K562 (cell line): ENCODE measurements at regions not wholly inside any gene's neighbourhood (a gene's known extent, or its start where the extent isn't known, plus 50 kb on each side); places are given as distances from the start of the nearest gene placed in this dataset.

Source experiments
- ATAC-seq: fragments of 200-7000 bp; cut with Tn5 transposase; 3 replicates; pipeline ENCODE4 v1.9.1; 2020; ENCODE audit warnings: moderate library complexity
- BruUV-seq: library from RNA; stranded (reverse); fragments of 400-500 nt; replicated peaks from 2 replicates; lab custom pipeline; 2021; lab: Mats Ljungman, UMichigan
- CTCF ChIA-PET: fragments of 300-600 bp; formaldehyde crosslinking; extraction: SDS; loops from one replicate; lab custom pipeline; 2021; ENCODE audit warnings: low intra/inter-chr PET ratio; lab: Yijun Ruan, JAX
- POLR2A ChIA-PET: fragments of 300-600, 350-650 bp; sonication (Branson Sonifier 250); formaldehyde crosslinking; extraction: SDS; loops from one replicate; lab custom pipeline; 2021; ENCODE audit warnings: antibody characterized with exemption, inconsistent platforms; lab: Yijun Ruan, JAX
- DNase-seq, 4 experiments: peaks; one replicate each; pipeline versions ENCODE4 v3.0.0 to v3.0.0-alpha.2; 2011 to 2018; ENCODE audit warnings: low spot score in 3 of 4, mixed read lengths in 3 of 4; ENCODE audit errors: extremely low read depth in 1 of 4
- FAIRE-seq: peaks from 2 replicates; lab custom pipeline; 2011; peaks lifted over from hg19 to GRCh38; lab: Jason Lieb, UNC
- H2AFZ ChIP-seq: 2 replicates; pipeline ENCODE4 v1.6.0; 2011; ENCODE audit warnings: low read depth, low read length, control low read depth, inconsistent platforms
- H3K27ac ChIP-seq: fragments of 200-600 bp; 3 replicates; pipeline ENCODE4 v1.8.0; 2011; ENCODE audit warnings: low read depth, mild to moderate bottlenecking, control low read depth, inconsistent platforms, low read length, moderate library complexity, mixed read lengths; ENCODE audit errors: extremely low read depth
- H3K27me3 ChIP-seq, 2 experiments: fragments of 300-600 bp in 1 of 2; 2 replicates in 1 of 2; 3 replicates in 1 of 2; pipeline versions ENCODE4 v1.6.0 to v1.8.0; 2011; ENCODE audit warnings: inconsistent platforms in 2 of 2, low read length in 2 of 2, mild to moderate bottlenecking in 1 of 2, mixed read lengths in 1 of 2, moderate library complexity in 1 of 2; ENCODE audit not compliant: control insufficient read depth in 2 of 2, insufficient read depth in 2 of 2
- H3K36me3 ChIP-seq: fragments of 300-600 bp; 3 replicates; pipeline ENCODE4 v1.8.0; 2011; ENCODE audit warnings: mild to moderate bottlenecking, low read length, inconsistent platforms; ENCODE audit not compliant: control insufficient read depth, insufficient read depth
- H3K4me1 ChIP-seq, 2 experiments: fragments of 200-600 bp in 1 of 2; replicated peaks in 1 of 2; 2 replicates in 1 of 2; 3 replicates in 1 of 2; pipeline versions ENCODE4 v1.5.1 to v1.8.0; 2011; ENCODE audit warnings: inconsistent platforms in 2 of 2, low read length in 2 of 2, mild to moderate bottlenecking in 1 of 2, mixed read lengths in 1 of 2, moderate library complexity in 1 of 2; ENCODE audit not compliant: control insufficient read depth in 2 of 2, insufficient read depth in 2 of 2
- H3K4me2 ChIP-seq: 2 replicates; pipeline ENCODE4 v1.6.1; 2011; ENCODE audit warnings: low read length, control low read depth, inconsistent platforms, mixed read lengths; ENCODE audit not compliant: insufficient read depth
- H3K4me3 ChIP-seq: fragments of 200-600 bp; sonication (generic), shearing (Covaris generic); 2 replicates; pipeline ENCODE4 v1.5.1; 2016; ENCODE audit warnings: control low read depth, inconsistent platforms
- H3K79me2 ChIP-seq: fragments of 200-600 bp; 3 replicates; pipeline ENCODE4 v1.8.0; 2011; ENCODE audit warnings: low read length, inconsistent platforms; ENCODE audit not compliant: control insufficient read depth, insufficient read depth
- H3K9ac ChIP-seq, 2 experiments: 2 replicates each; pipeline versions ENCODE4 v1.6.0 to v1.6.1; 2011; ENCODE audit warnings: low read depth in 2 of 2, low read length in 2 of 2, control low read depth in 1 of 2, inconsistent platforms in 1 of 2, mild to moderate bottlenecking in 1 of 2, mixed read lengths in 1 of 2; ENCODE audit not compliant: insufficient read depth in 1 of 2
- H3K9me1 ChIP-seq: one replicate; pipeline ENCODE4 v1.6.0; 2011; ENCODE audit warnings: inconsistent platforms, mild to moderate bottlenecking, low read length, moderate library complexity; ENCODE audit not compliant: control insufficient read depth, insufficient read depth
- H3K9me3 ChIP-seq: replicated peaks from 2 replicates; pipeline ENCODE4 v1.5.1; 2011; ENCODE audit warnings: low read depth, low read length, inconsistent platforms; ENCODE audit not compliant: control insufficient read depth, insufficient read depth
- H4K20me1 ChIP-seq: replicated peaks from 2 replicates; pipeline ENCODE4 v1.6.1; 2011; ENCODE audit warnings: low read length, inconsistent platforms, mixed read lengths; ENCODE audit not compliant: control insufficient read depth, insufficient read depth
- C11orf30 ChIP-seq: fragments of 450-650 bp; IDR thresholded peaks from 2 replicates; pipeline ENCODE4 v1.6.1; 2016; ENCODE audit warnings: low read depth, mild to moderate bottlenecking
- MAFF ChIP-seq: IDR thresholded peaks from 2 replicates; pipeline ENCODE4 v1.6.1; 2012; ENCODE audit warnings: low read length, improper control_type of control experiment
- MAFG ChIP-seq: fragments of 450-650 bp; conservative IDR thresholded peaks from 2 replicates; pipeline ENCODE4 v1.6.1; 2016; ENCODE audit warnings: missing genetic modification characterization, missing compliant biosample characterization
- MAFK ChIP-seq: IDR thresholded peaks from 2 replicates; pipeline ENCODE4 v1.6.1; 2011; ENCODE audit warnings: low read length, improper control_type of control experiment
- NR4A1 ChIP-seq, 2 experiments: fragments of 250-450 bp in 1 of 2; fragments of 450-650 bp in 1 of 2; sonication (Bioruptor Pico) in 1 of 2; IDR thresholded peaks; 2 replicates each; pipeline versions ENCODE4 v1.4.0 to v1.6.1; 2016 to 2020; ENCODE audit warnings: mild to moderate bottlenecking in 2 of 2, missing compliant biosample characterization in 1 of 2, missing genetic modification characterization in 1 of 2, moderate library complexity in 1 of 2
- NRF1 ChIP-seq, 2 experiments: fragments of 450-650 bp; IDR thresholded peaks in 1 of 2; conservative IDR thresholded peaks in 1 of 2; 2 replicates each; pipeline ENCODE4 v1.6.1; 2014; ENCODE audit warnings: mild to moderate bottlenecking in 2 of 2
- SNRNP70 ChIP-seq: fragments of 200-400 bp; formaldehyde crosslinking; optimal IDR thresholded peaks from 2 replicates; pipeline ENCODE3; 2017; ENCODE audit warnings: low read depth, low read length
- TBL1XR1 ChIP-seq, 2 experiments: IDR thresholded peaks; 2 replicates each; pipeline ENCODE4 v1.6.1; 2012; ENCODE audit warnings: improper control_type of control experiment in 2 of 2, low read length in 2 of 2, mild to moderate bottlenecking in 1 of 2
- ZNF316 ChIP-seq: fragments of 450-650 bp; IDR thresholded peaks from 2 replicates; pipeline ENCODE4 v1.6.1; 2016
- WGBS: fragments of 100-300 bp; shearing (Covaris generic); methylation state at CpG from one replicate; pipeline ENCODE4 v1.1.6; 2016; ENCODE audit warnings: low coverage, mixed read lengths; ENCODE audit not compliant: insufficient coverage; ENCODE audit errors: missing lambda C conversion rate; 5-methylcytosine and 5-hydroxymethylcytosine counted together
- in situ Hi-C: fragments of 300-500 bp; cut with MboI; formaldehyde crosslinking; loops from 4 replicates; pipeline ENCODE4 v1.15.0; 2018; ENCODE audit warnings: inconsistent platforms, mixed read lengths
- intact Hi-C: fragments of 100-400 bp; cut with micrococcal nuclease; formaldehyde crosslinking; loops from 2 replicates; pipeline ENCODE4 v1.14.2; 2022

GRCh38 chr6:108778421-108779186 is 69.6 kb upstream of the ARMC2 start:
- Histone ChIP-seq H3K27me3 (peaks cover 7 to 14% of the 10 kb centered on the region in 2 experiments; a peak in 3 of 5 replicates), H3K9me3 (no peaks in the 10 kb centered on the region; the same call in 1 of the 2 replicates), H3K4me2 (no peak overlapping the region), H4K20me1 (no peaks in the 10 kb centered on the region), H2AFZ (no peak overlapping the region), H3K79me2 (no peaks in the 10 kb centered on the region), H3K9ac (no peak overlapping the region), H3K27ac (no peak overlapping the region), H3K4me3 (no peak overlapping the region), H3K9me1 (no peaks in the 10 kb centered on the region), H3K4me1 (peaks cover 0 to 9% of the 10 kb centered on the region in 2 experiments; a peak in 2 of 5 replicates), H3K36me3 (no peaks in the 10 kb centered on the region)
- ATAC-seq (no peak), FAIRE-seq (no peak), DNase-seq (no peak)
- POLR2A ChIA-PET: interaction anchor here (0.8 to 2.1 kb wide), 2 partner anchors 9 to 11 kb away, joined by 3 to 9 read pairs; no protein-coding TSS in a partner anchor
- CTCF ChIA-PET: no interaction called here
- TF ChIP-seq C11orf30 (peak; percentile 79), SNRNP70 (no peak), TBL1XR1 (IDR thresholded peaks at IDR 0.05; ENCODE audit: low read length in 2 of 2) (no peak), MAFG (peak; percentile 78), NR4A1 (CRISPR knock-in tag; IDR thresholded peaks at IDR 0.05) (no peak), NR4A1 (tag; IDR thresholded peaks at IDR 0.05) (no peak), ZNF316 (peak; percentile 83), MAFF (peak; percentile 59), NRF1 (conservative IDR thresholded peaks at IDR 0.05 in 1 of 2, IDR thresholded peaks at IDR 0.05 in 1 of 2) (no peak), MAFK (peak; percentile 68)
- in situ Hi-C loops: no loop called here
- BruUV-seq: no TSS peak
- intact Hi-C loops: no loop called here
- WGBS: 7% methylated on average over 7 of the region's 7 CpGs
